ENCODE measurements at regions not wholly inside any gene's neighbourhood (a gene's known extent, or its start where the extent isn't known, plus 50 kb on each side); places are given as distances from the start of the nearest gene placed in this dataset.
A peak's percentile ranks its signal among the peaks of the same experiment; 100 is the strongest.
"Not testable (repeated sequence)": the region's sequence is repeated elsewhere in the genome, so short reads cannot be mapped to it uniquely, and the experiment has no call there.

DNA sequence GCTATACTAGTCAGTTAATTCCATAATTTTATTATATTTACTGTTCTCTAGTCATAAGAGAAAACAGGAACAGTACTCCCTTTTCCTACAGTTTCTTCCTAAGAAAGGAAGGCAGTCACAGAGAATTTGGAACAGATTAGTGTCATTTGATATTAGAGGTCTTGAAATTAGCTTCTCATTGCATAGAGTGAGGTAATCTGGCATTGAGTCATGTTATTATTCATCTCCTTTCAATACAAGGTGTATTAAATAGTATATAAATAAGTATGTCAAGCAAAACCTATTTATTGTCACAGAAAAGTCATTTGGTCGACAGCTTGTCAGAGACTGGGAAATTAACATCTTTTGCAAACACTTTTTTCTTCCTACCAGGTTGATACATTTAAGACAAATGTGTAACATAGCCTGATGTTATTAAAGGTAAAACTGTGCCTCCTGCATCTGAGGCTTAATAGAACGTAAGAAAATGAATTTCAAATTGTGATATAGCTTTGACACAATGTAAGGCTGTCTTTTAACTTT lies 753.1 kb upstream of the FRG1 start:
- no peak overlapping the region for H3K27ac Mint-ChIP-seq
- H3K27me3 Mint-ChIP-seq (ENCODE audit: insufficient read depth), result no peaks in the 10 kb centered on the region
- no peaks in the 10 kb centered on the region for H3K4me1 Mint-ChIP-seq (ENCODE audit: low read depth)
- H3K36me3 Mint-ChIP-seq (ENCODE audit: low read depth), result no peaks in the 10 kb centered on the region
- H3K9me3 Mint-ChIP-seq, result peaks cover 15% of the 10 kb centered on the region
- DNase-seq (ENCODE audit: low spot score), result no peak
- intact Hi-C loops (cut with micrococcal nuclease), result no loop called here
- no peak overlapping the region for H3K4me3 Mint-ChIP-seq

DNA sequence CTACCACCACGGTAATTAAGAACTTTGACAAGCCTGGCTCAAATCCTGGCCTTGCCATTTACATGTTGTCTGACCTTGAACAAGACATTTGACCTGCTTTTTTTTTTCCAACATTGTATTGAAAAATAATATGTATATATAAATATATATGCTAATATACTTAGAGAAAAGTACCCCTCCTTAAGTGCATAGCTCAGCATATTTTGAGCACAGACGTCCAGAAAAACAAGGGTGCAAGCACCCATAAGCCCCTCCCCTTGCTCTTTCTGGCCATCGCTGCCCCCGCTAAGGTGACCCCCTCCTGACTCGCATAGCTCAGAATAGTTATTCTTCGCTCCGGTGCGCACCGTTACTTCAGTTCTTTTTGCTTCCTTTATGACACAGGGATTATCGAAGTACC lies 742.0 kb upstream of the FRG1 start:
- peaks cover 7% of the 10 kb centered on the region for H3K9me3 Mint-ChIP-seq
- peaks cover 3% of the 10 kb centered on the region for H3K27me3 Mint-ChIP-seq (ENCODE audit: insufficient read depth)
- no peak overlapping the region for H3K4me3 Mint-ChIP-seq
- H3K4me1 Mint-ChIP-seq (ENCODE audit: low read depth), result peaks cover 21% of the 10 kb centered on the region
- DNase-seq (ENCODE audit: low spot score), result no peak
- no peak overlapping the region for H3K27ac Mint-ChIP-seq
- intact Hi-C loops (cut with micrococcal nuclease), result no loop called here
- no peaks in the 10 kb centered on the region for H3K36me3 Mint-ChIP-seq (ENCODE audit: low read depth)

DNA sequence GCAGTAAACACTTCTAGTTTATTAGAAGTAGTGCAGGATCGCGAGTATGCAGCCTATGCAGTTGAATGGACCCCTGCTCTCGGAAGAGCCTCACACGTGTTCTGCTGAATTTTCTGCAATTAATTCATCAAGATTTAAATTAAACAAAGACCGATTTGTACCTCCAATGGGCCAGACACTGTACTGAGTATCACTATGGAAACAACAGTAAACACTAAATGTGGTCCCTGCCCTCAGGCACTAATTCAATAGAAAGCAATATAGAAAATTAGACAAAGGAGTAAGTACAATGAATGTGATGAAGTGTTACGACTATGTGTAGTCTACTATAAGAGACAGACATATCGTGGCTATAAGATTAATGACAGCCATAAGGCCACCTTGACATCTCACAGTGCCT lies 740.3 kb upstream of the FRG1 start:
- DNase-seq (ENCODE audit: low spot score), result no peak
- Mint-ChIP-seq H3K4me3 (no peak overlapping the region), H3K9me3 (peaks cover 3% of the 10 kb centered on the region), H3K4me1 (ENCODE audit: low read depth) (peaks cover 21% of the 10 kb centered on the region), H3K27ac (no peak overlapping the region), H3K36me3 (ENCODE audit: low read depth) (no peaks in the 10 kb centered on the region), H3K27me3 (ENCODE audit: insufficient read depth) (peaks cover 3% of the 10 kb centered on the region)
- intact Hi-C loops (cut with micrococcal nuclease), result no loop called here

DNA sequence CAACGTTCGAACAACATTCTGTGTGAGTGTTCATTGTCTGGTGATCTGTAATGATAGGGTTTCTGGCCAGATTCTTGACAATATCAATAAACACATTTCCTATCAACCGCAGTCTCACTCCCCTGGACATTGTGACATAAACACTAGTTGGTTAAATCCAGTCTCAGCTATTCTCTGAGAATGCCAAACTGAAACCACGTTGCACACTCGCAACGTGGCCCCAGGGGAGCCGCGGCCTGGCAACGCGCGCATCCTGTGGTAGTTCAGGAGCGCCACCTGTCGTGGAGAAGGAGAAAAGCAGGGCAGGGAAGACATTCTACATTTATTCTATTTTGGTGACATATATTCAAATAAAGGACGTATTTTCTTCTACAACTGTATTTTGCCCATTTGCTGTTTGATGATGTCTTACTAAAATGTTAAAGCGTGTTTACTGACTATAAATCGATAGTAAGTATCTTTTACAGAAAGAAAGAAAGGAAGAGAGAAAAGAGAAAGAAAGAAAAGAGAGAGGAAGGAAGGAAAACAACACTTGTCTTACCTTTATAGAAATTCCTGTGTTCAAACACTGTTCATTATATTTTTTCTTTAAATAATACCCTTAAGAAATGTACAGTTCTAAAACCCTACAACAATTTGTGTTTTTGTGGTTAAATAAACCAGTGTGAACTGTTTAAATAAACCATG lies 738.3 kb upstream of the FRG1 start:
- intact Hi-C loops (cut with micrococcal nuclease), result no loop called here
- Mint-ChIP-seq H3K9me3 (peaks cover 3% of the 10 kb centered on the region), H3K4me3 (peak overlapping the region; percentile 73), H3K36me3 (ENCODE audit: low read depth) (no peaks in the 10 kb centered on the region), H3K4me1 (ENCODE audit: low read depth) (peaks cover 21% of the 10 kb centered on the region), H3K27ac (peak overlapping the region; percentile 46), H3K27me3 (ENCODE audit: insufficient read depth) (peaks cover 3% of the 10 kb centered on the region)
- DNase-seq (ENCODE audit: low spot score), result peak; percentile 6

DNA sequence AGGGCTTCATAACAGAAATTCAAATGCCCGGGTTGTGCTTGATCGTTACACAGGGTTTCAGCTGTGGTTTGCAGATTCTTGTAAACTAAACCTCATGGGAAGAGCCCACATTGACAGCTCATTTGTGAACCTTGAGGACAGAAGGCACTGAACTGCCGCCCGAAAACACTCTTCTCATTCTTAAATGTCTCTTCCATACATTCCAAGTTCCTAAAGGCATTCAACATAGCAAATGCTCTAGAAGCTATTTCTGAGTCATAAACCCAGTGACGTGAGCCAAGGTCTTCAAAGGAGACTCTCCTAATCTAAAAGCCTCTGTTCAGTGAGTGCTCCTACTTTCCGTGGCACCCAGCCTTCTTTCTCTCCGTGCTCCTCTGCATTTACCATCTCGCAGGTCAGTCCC lies 737.8 kb upstream of the FRG1 start:
- intact Hi-C loops (cut with micrococcal nuclease), result no loop called here
- Mint-ChIP-seq H3K36me3 (ENCODE audit: low read depth) (no peaks in the 10 kb centered on the region), H3K4me1 (ENCODE audit: low read depth) (peaks cover 21% of the 10 kb centered on the region), H3K9me3 (peaks cover 3% of the 10 kb centered on the region), H3K27ac (no peak overlapping the region), H3K4me3 (peak overlapping the region; percentile 12), H3K27me3 (ENCODE audit: insufficient read depth) (peaks cover 3% of the 10 kb centered on the region)
- DNase-seq (ENCODE audit: low spot score), result no peak

DNA sequence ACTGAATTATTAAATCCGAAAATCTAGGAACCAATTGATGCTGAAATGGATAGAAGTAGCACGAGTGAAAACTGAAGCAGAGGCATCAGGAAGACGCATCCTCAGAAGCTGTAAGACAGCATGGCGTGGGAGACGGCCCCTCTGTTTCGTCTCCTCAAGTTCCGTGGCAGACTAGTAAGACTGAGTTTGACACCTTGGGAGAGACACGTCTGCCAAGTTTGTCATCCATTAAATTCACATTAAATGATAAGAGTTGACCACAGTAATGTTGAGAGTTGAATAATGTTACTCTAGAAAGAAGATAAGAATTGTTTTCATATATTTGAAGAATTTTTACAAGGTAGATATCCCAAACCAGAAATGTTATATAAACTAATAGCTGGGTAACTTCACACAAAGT lies 736.1 kb upstream of the FRG1 start:
- H3K4me1 Mint-ChIP-seq (ENCODE audit: low read depth), result peaks cover 21% of the 10 kb centered on the region
- H3K27me3 Mint-ChIP-seq (ENCODE audit: insufficient read depth), result peaks cover 3% of the 10 kb centered on the region
- no peak overlapping the region for H3K4me3 Mint-ChIP-seq
- H3K27ac Mint-ChIP-seq, result no peak overlapping the region
- intact Hi-C loops (cut with micrococcal nuclease), result no loop called here
- no peaks in the 10 kb centered on the region for H3K9me3 Mint-ChIP-seq
- no peaks in the 10 kb centered on the region for H3K36me3 Mint-ChIP-seq (ENCODE audit: low read depth)
- no peak for DNase-seq (ENCODE audit: low spot score)

DNA sequence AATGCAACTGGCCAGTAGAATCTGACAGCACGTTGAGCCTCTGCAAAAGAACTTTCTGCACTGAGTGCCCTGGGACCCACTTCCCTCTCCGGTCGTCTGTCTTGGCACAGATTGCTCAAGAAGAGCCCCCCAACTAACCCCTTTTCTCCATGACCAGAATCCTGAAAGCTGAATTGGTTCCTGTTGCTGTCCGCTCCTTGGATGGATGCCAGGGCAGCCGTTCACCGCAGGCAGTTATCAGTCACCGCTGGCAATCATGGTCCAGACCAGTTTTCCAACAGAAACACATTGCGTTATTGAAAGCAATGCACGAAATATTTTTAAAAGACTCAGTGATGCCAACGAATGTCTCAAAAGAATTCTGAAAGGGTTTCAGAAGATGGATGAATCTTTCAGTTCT lies 733.7 kb upstream of the FRG1 start:
- Mint-ChIP-seq H3K27me3 (ENCODE audit: insufficient read depth) (no peaks in the 10 kb centered on the region), H3K4me3 (no peak overlapping the region), H3K4me1 (ENCODE audit: low read depth) (peaks cover 13% of the 10 kb centered on the region), H3K27ac (no peak overlapping the region), H3K36me3 (ENCODE audit: low read depth) (no peaks in the 10 kb centered on the region), H3K9me3 (peaks cover 8% of the 10 kb centered on the region)
- DNase-seq (ENCODE audit: low spot score), result no peak
- intact Hi-C loops (cut with micrococcal nuclease), result no loop called here

DNA sequence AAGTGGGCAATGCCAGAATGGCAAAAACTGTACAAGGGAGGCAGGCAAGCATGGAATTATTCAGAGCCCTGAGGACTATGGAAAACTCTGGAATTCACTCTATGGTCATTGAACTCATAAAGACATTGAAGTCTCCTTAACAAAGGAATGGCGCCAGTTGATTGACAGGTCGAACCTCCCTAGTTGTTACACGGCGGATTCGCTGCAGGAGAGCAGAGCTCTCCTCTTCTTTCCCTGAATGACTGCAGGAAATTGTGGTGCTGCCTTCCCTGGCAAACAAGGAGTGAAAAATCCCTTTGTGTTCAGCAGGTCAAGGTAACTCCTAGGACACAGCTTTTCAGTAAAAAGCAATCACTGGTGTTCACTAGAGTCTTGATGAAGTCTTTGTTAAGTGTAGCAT lies 732.8 kb upstream of the FRG1 start:
- intact Hi-C loops (cut with micrococcal nuclease), result no loop called here
- Mint-ChIP-seq H3K4me3 (no peak overlapping the region), H3K4me1 (ENCODE audit: low read depth) (peaks cover 6% of the 10 kb centered on the region), H3K27me3 (ENCODE audit: insufficient read depth) (no peaks in the 10 kb centered on the region), H3K27ac (no peak overlapping the region), H3K36me3 (ENCODE audit: low read depth) (no peaks in the 10 kb centered on the region), H3K9me3 (peaks cover 8% of the 10 kb centered on the region)
- no peak for DNase-seq (ENCODE audit: low spot score)

DNA sequence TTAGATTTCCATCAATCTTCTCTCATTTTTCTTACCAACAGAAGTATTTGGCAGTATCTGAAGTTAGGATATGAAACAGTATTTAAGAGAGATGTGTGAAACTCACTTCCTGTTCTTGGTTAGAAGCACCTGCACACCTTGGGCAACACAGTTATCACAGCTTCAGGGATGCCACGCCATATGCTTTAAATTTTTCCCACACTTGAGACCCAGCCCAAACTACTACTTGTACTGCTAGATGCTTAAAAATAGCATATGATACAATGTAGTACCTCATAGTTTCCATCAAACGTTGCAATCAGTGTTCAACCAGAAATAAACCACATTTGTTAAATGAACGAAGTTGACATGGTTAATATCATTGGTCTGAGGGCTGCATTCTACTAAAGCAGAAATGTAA lies 725.1 kb upstream of the FRG1 start:
- Mint-ChIP-seq H3K27me3 (ENCODE audit: insufficient read depth) (no peaks in the 10 kb centered on the region), H3K9me3 (peaks cover 8% of the 10 kb centered on the region), H3K4me1 (ENCODE audit: low read depth) (no peaks in the 10 kb centered on the region), H3K36me3 (ENCODE audit: low read depth) (no peaks in the 10 kb centered on the region), H3K4me3 (no peak overlapping the region), H3K27ac (no peak overlapping the region)
- no peak for DNase-seq (ENCODE audit: low spot score)
- intact Hi-C loops (cut with micrococcal nuclease), result no loop called here

DNA sequence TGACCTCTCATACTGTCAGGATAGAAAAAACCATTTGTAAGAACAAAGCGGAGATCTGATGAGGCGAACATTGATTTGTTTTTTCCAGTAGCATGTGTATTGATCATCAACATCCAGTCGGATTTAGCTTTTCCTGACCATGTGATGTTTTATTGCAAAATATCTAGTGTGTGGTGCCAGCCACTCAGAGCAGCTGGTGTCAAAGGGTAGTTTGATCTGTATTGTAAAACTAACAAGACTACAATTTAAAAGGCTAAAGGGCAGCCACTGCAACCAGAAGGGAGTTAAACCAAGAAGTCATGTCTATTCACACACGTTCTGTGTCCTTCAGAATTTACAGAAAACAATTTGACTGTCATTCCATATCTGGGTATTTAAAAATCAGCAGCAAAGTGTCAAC lies 719.0 kb upstream of the FRG1 start:
- Mint-ChIP-seq H3K36me3 (ENCODE audit: low read depth) (no peaks in the 10 kb centered on the region), H3K27ac (no peak overlapping the region), H3K27me3 (ENCODE audit: insufficient read depth) (no peaks in the 10 kb centered on the region), H3K9me3 (peaks cover 5% of the 10 kb centered on the region), H3K4me3 (no peak overlapping the region), H3K4me1 (ENCODE audit: low read depth) (no peaks in the 10 kb centered on the region)
- DNase-seq (ENCODE audit: low spot score), result no peak
- intact Hi-C loops (cut with micrococcal nuclease), result no loop called here

DNA sequence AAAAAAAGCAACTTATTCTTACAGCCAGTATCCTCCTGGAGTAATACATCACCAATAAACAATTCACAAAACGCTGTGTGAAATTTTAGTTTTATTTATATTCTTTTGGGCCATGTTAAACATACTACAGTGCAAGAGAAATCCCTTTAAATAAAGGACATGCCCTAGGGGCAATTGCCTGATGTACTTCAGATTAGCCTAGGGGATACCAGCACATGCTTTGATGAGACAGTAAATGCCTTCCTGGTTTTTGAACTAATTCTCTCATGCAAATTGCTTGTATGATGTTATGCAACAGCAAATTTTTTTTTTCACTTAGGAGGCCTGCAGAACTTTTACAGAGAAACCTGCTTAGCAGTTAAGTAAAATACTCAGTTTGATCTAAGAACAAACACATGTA lies 711.9 kb upstream of the FRG1 start:
- H3K4me3 Mint-ChIP-seq, result no peak overlapping the region
- H3K27me3 Mint-ChIP-seq (ENCODE audit: insufficient read depth), result no peaks in the 10 kb centered on the region
- no peaks in the 10 kb centered on the region for H3K36me3 Mint-ChIP-seq (ENCODE audit: low read depth)
- intact Hi-C loops (cut with micrococcal nuclease), result no loop called here
- H3K9me3 Mint-ChIP-seq, result peaks cover 14% of the 10 kb centered on the region
- H3K4me1 Mint-ChIP-seq (ENCODE audit: low read depth), result no peaks in the 10 kb centered on the region
- H3K27ac Mint-ChIP-seq, result no peak overlapping the region
- DNase-seq (ENCODE audit: low spot score), result no peak

DNA sequence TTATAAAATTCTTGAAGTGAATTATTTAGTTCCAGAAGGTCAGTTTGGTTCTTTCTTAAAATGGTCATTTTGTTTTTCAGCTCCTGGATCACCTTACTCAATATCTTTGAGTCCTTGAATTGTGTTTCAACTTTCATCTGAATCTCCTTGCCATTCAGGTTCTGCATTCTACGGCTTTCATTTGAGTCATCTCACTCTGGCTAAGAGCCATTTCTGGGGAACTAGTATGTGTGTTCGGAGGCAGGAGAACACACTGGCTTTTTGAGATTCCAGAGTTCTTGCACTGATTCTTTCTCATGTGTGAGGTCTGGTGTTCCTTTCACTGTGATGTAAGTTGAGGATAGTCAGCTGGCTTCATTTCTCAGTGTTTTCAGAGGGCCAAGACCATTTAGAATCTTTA lies 708.4 kb upstream of the FRG1 start:
- intact Hi-C loops (cut with micrococcal nuclease), result no loop called here
- Mint-ChIP-seq H3K36me3 (ENCODE audit: low read depth) (no peaks in the 10 kb centered on the region), H3K4me3 (no peak overlapping the region), H3K27me3 (ENCODE audit: insufficient read depth) (no peaks in the 10 kb centered on the region), H3K27ac (no peak overlapping the region), H3K4me1 (ENCODE audit: low read depth) (no peaks in the 10 kb centered on the region), H3K9me3 (peaks cover 13% of the 10 kb centered on the region)
- no peak for DNase-seq (ENCODE audit: low spot score)

DNA sequence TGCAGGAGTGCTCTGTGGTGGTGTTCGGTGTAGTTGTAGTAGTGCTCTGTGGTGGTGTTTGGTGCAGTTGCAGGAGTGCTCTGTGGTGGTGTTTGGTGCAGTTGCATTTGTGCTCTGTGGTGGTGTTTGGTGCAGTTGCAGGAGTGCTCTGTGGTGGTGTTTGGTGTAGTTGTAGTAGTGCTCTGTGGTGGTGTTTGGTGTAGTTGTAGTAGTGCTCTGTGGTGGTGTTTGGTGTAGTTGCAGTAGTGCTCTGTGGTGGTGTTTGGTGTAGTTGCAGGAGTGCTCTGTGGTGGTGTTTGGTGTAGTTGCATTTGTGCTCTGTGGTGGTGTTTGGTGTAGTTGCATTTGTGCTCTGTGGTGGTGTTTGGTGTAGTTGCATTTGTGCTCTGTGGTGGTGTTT lies 706.9 kb upstream of the FRG1 start:
- peaks cover 19% of the 10 kb centered on the region for H3K9me3 Mint-ChIP-seq
- H3K4me3 Mint-ChIP-seq; H3K27ac Mint-ChIP-seq; intact Hi-C loops (cut with micrococcal nuclease); H3K36me3 Mint-ChIP-seq (ENCODE audit: low read depth); H3K27me3 Mint-ChIP-seq (ENCODE audit: insufficient read depth); H3K4me1 Mint-ChIP-seq (ENCODE audit: low read depth): not testable (repeated sequence)
- DNase-seq (ENCODE audit: low spot score), result peak; percentile 6

DNA sequence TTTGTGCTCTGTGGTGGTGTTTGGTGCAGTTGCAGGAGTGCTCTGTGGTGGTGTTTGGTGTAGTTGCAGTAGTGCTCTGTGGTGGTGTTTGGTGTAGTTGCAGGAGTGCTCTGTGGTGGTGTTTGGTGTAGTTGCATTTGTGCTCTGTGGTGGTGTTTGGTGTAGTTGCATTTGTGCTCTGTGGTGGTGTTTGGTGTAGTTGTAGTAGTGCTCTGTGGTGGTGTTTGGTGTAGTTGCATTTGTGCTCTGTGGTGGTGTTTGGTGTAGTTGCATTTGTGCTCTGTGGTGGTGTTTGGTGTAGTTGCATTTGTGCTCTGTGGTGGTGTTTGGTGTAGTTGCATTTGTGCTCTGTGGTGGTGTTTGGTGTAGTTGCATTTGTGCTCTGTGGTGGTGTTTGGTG lies 705.7 kb upstream of the FRG1 start:
- intact Hi-C loops (cut with micrococcal nuclease); H3K36me3 Mint-ChIP-seq (ENCODE audit: low read depth); H3K27me3 Mint-ChIP-seq (ENCODE audit: insufficient read depth); H3K4me3 Mint-ChIP-seq; H3K4me1 Mint-ChIP-seq (ENCODE audit: low read depth); DNase-seq (ENCODE audit: low spot score); H3K27ac Mint-ChIP-seq: not testable (repeated sequence)
- peaks cover 20% of the 10 kb centered on the region for H3K9me3 Mint-ChIP-seq

All from activated T-helper 1 cell treated with anti-CD3 and anti-CD28 coated beads, Interleukin-12 subunit alpha, Interleukin-12 subunit beta, Interleukin-2, Interleukin-4 antibody, amounts not matched to agents 30 ng/mL and 10 ng/mL and 1 ng/mL, durations not matched to agents 14 hours and 24 hours and 36 hours (primary cell).